ENCODE measurements at regions not wholly inside any gene's neighbourhood (a gene's known extent, or its start where the extent isn't known, plus 50 kb on each side); places are given as distances from the start of the nearest gene placed in this dataset.

- no peak overlapping the region for H3K4me3 ChIP-seq (replicated peaks in 1 of 3; ENCODE audit: low read depth in 2 of 3, low read length in 3 of 3)
- WGBS (ENCODE audit: insufficient coverage) = 70% methylated on average over 3 of the region's 4 CpGs
- H3K4me1 Mint-ChIP-seq = peaks cover 49% of the 10 kb centered on the region
- peaks cover 4 to 14% (median 11%) of the 10 kb centered on the region in 7 donors for H3K9me3 Mint-ChIP-seq
- H3K27ac ChIP-seq (ENCODE audit: low read depth in 1 of 2, low read length in 2 of 2) = no peak overlapping the region
- H3K36me3 ChIP-seq (replicated peaks in 1 of 2; ENCODE audit: control insufficient read depth in 1 of 2, insufficient read depth in 2 of 2, low read length in 2 of 2) = no peaks in the 10 kb centered on the region
- no peaks in the 10 kb centered on the region for H3K27me3 Mint-ChIP-seq (ENCODE audit: low read depth in 3 of 3)
- DNase-seq = peak in 1 of 3 donors; percentile 11
- H4K20me1 ChIP-seq (ENCODE audit: insufficient read depth, low read length) = no peaks in the 10 kb centered on the region
- H3K4me2 ChIP-seq (replicated peaks; ENCODE audit: extremely low read depth, low read length, poor library complexity, severe bottlenecking) = no peak overlapping the region
- no peak overlapping the region for H3K4me3 Mint-ChIP-seq
- H3K36me3 Mint-ChIP-seq = peaks cover 2 to 5% of the 10 kb centered on the region in 2 donors
- no peaks in the 10 kb centered on the region for H3K27me3 ChIP-seq (ENCODE audit: control insufficient read depth in 2 of 2, insufficient read depth in 2 of 2, low read length in 2 of 2)
- peak overlapping the region in 4 of 7 donors; percentile 31 to 75 (median 44) for H3K27ac Mint-ChIP-seq
- H3K9me3 ChIP-seq (replicated peaks in 1 of 2; ENCODE audit: control insufficient read depth in 1 of 2, insufficient read depth in 1 of 2, low read length in 2 of 2) = peaks cover 0 to 15% of the 10 kb centered on the region in 2 donors
- no peaks in the 10 kb centered on the region for H3K79me2 ChIP-seq (ENCODE audit: insufficient read depth, low read length)
- intact Hi-C loops (cut with micrococcal nuclease) = no loop called here
- no peak overlapping the region for H2AFZ ChIP-seq (ENCODE audit: insufficient read depth, low read depth, low read length, poor library complexity, severe bottlenecking)
- no peak overlapping the region for H3K9ac ChIP-seq (ENCODE audit: insufficient read depth, low read length, poor library complexity, severe bottlenecking)
- peaks cover 44 to 46% of the 10 kb centered on the region in 2 donors for H3K4me1 ChIP-seq (ENCODE audit: control insufficient read depth in 1 of 2, insufficient read depth in 2 of 2, low read length in 2 of 2)
- TF ChIP-seq CTCF (IDR thresholded peaks at IDR 0.05) = no peak
These were observed 176.3 kb upstream of the BCL6 start for GRCh38 chr3:187921391-187922074.

GRCh38 chr3:187922704-187923416, 177.6 kb upstream of the BCL6 start:
- H3K27me3 ChIP-seq (ENCODE audit: control insufficient read depth in 2 of 2, insufficient read depth in 2 of 2, low read length in 2 of 2) = no peaks in the 10 kb centered on the region
- no peak overlapping the region for H2AFZ ChIP-seq (ENCODE audit: insufficient read depth, low read depth, low read length, poor library complexity, severe bottlenecking)
- no CpG with 5 or more reads among the region's 3 CpGs for WGBS (ENCODE audit: insufficient coverage)
- no peaks in the 10 kb centered on the region for H3K27me3 Mint-ChIP-seq (ENCODE audit: low read depth in 3 of 3)
- H3K4me1 ChIP-seq (ENCODE audit: control insufficient read depth in 1 of 2, insufficient read depth in 2 of 2, low read length in 2 of 2) = peaks cover 36 to 39% of the 10 kb centered on the region in 2 donors
- no peaks in the 10 kb centered on the region for H4K20me1 ChIP-seq (ENCODE audit: insufficient read depth, low read length)
- H3K4me3 Mint-ChIP-seq = no peak overlapping the region
- peaks cover 41% of the 10 kb centered on the region for H3K4me1 Mint-ChIP-seq
- H3K9me3 ChIP-seq (replicated peaks in 1 of 2; ENCODE audit: control insufficient read depth in 1 of 2, insufficient read depth in 1 of 2, low read length in 2 of 2) = peaks cover 0 to 15% of the 10 kb centered on the region in 2 donors
- H3K9me3 Mint-ChIP-seq = peaks cover 4 to 14% (median 11%) of the 10 kb centered on the region in 7 donors
- TF ChIP-seq CTCF (IDR thresholded peaks at IDR 0.05) = no peak
- no peaks in the 10 kb centered on the region for H3K36me3 ChIP-seq (replicated peaks in 1 of 2; ENCODE audit: control insufficient read depth in 1 of 2, insufficient read depth in 2 of 2, low read length in 2 of 2)
- no peak for DNase-seq
- H3K4me2 ChIP-seq (replicated peaks; ENCODE audit: extremely low read depth, low read length, poor library complexity, severe bottlenecking) = no peak overlapping the region
- no peaks in the 10 kb centered on the region for H3K79me2 ChIP-seq (ENCODE audit: insufficient read depth, low read length)
- H3K36me3 Mint-ChIP-seq = peaks cover 2 to 5% of the 10 kb centered on the region in 2 donors
- H3K9ac ChIP-seq (ENCODE audit: insufficient read depth, low read length, poor library complexity, severe bottlenecking) = no peak overlapping the region
- H3K27ac Mint-ChIP-seq = no peak overlapping the region
- no peak overlapping the region for H3K4me3 ChIP-seq (replicated peaks in 1 of 3; ENCODE audit: low read depth in 2 of 3, low read length in 3 of 3)
- no peak overlapping the region for H3K27ac ChIP-seq (ENCODE audit: low read depth in 1 of 2, low read length in 2 of 2)
- intact Hi-C loops (cut with micrococcal nuclease) = no loop called here

Data from CD14-positive monocyte (primary cell).